NCI-H1092 (cell line): ENCODE measurements at regions not wholly inside any gene's neighbourhood (a gene's known extent, or its start where the extent isn't known, plus 50 kb on each side); places are given as distances from the start of the nearest gene placed in this dataset.
"Not testable (repeated sequence)": the region's sequence is repeated elsewhere in the genome, so short reads cannot be mapped to it uniquely, and the experiment has no call there.

Experiments
- DNase-seq: peaks from one replicate; lab custom pipeline; 2025; lab: John Stamatoyannopoulos, UW

DNA sequence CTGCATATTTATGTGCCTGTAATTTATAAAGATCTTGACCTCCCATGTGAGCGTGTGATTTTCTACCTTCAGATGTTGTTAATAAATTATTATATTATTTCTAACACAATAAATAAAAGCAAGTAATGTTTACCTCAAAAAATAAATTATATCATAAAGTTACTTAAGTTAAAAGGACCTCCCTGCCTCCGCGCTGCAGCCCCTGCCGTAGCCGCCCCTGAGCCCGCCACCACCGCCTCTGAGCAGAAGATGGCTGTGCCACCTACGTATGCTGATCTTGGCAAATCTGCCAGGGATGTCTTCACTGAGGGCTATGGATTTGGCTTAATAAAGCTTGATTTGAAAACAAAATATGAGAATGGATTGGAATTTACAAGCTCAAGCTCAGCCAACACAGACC, 119.6 kb upstream of the BRWD3 start:
- no peak for DNase-seq

DNA sequence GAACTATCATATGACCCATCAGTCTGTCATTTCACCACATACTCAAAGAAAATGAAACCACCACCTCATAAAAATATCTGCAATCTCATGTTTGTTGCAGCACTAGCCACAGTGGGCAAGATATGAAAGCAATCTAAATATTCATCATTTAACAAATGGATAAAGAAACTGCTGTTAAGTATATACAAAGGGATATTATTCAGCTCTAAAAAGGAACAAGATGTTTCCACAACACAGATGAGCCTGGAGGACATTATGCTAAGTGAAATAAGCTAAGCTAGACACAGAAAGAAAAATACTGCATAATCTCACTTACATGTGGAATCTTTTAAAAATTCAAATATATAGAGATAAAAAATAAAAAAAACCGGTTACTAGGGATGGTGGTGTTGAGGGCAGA, 108.2 kb upstream of the BRWD3 start:
- DNase-seq, result no peak

DNA sequence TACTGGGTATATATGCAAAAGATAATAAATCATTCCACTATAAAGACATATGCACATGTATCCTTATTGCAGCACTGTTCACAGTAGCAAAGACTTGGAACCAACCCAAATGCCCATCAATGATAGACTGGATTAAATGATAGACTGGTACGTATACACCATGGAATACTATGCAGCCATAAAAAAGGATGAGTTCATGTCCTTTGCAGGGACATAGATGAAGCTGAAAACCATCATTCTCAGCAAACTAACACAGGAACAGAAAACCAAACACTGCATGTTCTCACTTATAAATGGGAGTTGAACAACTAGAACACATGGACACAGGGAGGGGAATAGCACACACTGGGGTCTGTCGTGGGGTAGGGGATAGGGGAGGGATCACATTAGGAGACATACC, 102.7 kb upstream of the BRWD3 start:
- not testable (repeated sequence) for DNase-seq

DNA sequence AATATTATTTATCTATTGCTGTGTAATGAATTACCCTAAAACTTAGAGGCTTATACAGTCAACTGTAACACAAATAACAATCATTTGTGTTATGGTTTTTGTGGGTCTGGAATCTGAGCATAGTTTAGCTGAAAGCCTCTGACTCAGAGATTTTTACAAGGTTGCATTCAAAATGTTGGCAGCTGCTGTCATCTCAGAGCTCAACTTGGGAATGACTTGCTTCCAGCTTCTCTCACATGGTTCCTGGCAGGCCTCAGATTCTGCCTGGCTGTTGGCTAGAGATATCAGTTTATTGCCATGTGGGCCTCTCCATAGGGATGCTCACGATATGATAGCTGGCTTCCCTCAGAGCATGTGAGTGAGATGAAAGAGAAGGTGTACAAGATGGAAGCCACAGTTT, 70.2 kb upstream of the BRWD3 start:
- DNase-seq, result no peak

DNA sequence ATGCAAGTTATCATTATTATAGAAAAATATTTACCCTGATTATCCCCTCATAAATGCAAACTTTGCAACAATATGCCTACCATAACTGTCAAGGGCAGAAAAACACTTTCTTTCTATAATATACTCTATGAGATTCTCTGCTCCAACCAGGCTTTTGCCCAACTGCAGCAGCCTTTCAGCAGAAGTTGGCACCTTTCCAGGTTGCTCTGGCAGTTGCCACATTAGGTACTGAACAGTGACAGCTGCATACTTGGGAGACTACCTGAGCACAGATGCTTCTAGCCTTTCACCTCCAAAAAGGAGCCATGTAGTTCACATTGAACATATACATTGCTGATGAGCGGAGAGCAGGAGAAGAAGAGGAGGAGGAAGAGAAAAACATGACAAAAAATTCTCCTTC, 69.5 kb upstream of the BRWD3 start:
- DNase-seq, result peak; percentile 28

DNA sequence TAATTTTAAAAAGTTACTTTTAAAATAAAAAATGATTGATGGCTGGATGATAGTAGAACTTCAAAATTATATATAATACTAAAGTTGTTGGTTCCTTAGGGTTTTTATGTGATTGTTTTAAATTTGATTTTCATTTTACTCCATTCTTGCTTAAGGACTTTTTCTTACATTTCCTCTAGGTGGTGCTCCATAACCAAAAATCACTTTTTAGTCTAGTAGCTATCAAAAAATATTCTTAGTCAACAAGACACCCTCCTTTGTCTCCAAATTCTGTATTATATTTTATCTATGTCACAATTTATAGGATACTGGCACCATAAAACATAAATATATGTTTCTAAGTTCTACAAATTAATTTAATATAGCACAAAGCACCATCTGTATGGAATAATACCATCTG, 67.2 kb upstream of the BRWD3 start:
- peak; percentile 10 for DNase-seq
